WTC11 (cell line): ENCODE measurements at regions not wholly inside any gene's neighbourhood (a gene's known extent, or its start where the extent isn't known, plus 50 kb on each side); places are given as distances from the start of the nearest gene placed in this dataset.

Source experiments
- E2F5 ChIP-seq: sonication (generic); formaldehyde crosslinking; IDR thresholded peaks from 2 replicates; pipeline ENCODE4 v1.8.1; 2022; ENCODE audit warnings: mild to moderate bottlenecking, moderate library complexity, missing genetic modification reagents
- FOXJ3 ChIP-seq: sonication (generic); formaldehyde crosslinking; IDR thresholded peaks from 2 replicates; pipeline ENCODE4 v1.9.0; 2021; ENCODE audit warnings: missing genetic modification reagents, mild to moderate bottlenecking, borderline replicate concordance
- IRF1 ChIP-seq: sonication (generic); formaldehyde crosslinking; IDR thresholded peaks from 2 replicates; pipeline ENCODE4 v1.8.0; 2023; ENCODE audit warnings: missing genetic modification reagents
- PREB ChIP-seq: sonication (generic); formaldehyde crosslinking; IDR thresholded peaks from 2 replicates; pipeline ENCODE4 v1.8.1; 2022; ENCODE audit warnings: mild to moderate bottlenecking, missing genetic modification reagents, moderate library complexity, borderline replicate concordance
- SP1 ChIP-seq: sonication (generic); formaldehyde crosslinking; conservative IDR thresholded peaks from 2 replicates; pipeline ENCODE4 v1.8.1; 2022; ENCODE audit warnings: missing genetic modification reagents
- USF1 ChIP-seq: sonication (generic); formaldehyde crosslinking; IDR thresholded peaks from 2 replicates; pipeline ENCODE4 v1.8.0; 2022; ENCODE audit warnings: mild to moderate bottlenecking, missing genetic modification reagents
- ZNF121 ChIP-seq: sonication (generic); formaldehyde crosslinking; IDR thresholded peaks from 2 replicates; pipeline ENCODE4 v1.8.0; 2023; ENCODE audit warnings: missing genetic modification reagents
- ZNF219 ChIP-seq: sonication (generic); formaldehyde crosslinking; IDR thresholded peaks from 2 replicates; pipeline ENCODE4 v1.8.0; 2023; ENCODE audit warnings: missing genetic modification reagents, mild to moderate bottlenecking, borderline replicate concordance
- TF ChIP-seq, protein P1 (sequence below): fragments of 200-600 bp; IDR thresholded peaks from 2 replicates; pipeline ENCODE4 v1.8.0; 2022; ENCODE audit warnings: antibody characterized with exemption
- TF ChIP-seq, protein P2 (sequence below): sonication (generic); formaldehyde crosslinking; IDR thresholded peaks from 2 replicates; pipeline ENCODE4 v1.8.1; 2023; ENCODE audit warnings: mild to moderate bottlenecking, missing genetic modification reagents, moderate library complexity
- TF ChIP-seq, protein P3 (sequence below): sonication (generic); formaldehyde crosslinking; IDR thresholded peaks from 2 replicates; pipeline ENCODE4 v1.8.1; 2022; ENCODE audit warnings: missing genetic modification reagents, borderline replicate concordance

DNA sequence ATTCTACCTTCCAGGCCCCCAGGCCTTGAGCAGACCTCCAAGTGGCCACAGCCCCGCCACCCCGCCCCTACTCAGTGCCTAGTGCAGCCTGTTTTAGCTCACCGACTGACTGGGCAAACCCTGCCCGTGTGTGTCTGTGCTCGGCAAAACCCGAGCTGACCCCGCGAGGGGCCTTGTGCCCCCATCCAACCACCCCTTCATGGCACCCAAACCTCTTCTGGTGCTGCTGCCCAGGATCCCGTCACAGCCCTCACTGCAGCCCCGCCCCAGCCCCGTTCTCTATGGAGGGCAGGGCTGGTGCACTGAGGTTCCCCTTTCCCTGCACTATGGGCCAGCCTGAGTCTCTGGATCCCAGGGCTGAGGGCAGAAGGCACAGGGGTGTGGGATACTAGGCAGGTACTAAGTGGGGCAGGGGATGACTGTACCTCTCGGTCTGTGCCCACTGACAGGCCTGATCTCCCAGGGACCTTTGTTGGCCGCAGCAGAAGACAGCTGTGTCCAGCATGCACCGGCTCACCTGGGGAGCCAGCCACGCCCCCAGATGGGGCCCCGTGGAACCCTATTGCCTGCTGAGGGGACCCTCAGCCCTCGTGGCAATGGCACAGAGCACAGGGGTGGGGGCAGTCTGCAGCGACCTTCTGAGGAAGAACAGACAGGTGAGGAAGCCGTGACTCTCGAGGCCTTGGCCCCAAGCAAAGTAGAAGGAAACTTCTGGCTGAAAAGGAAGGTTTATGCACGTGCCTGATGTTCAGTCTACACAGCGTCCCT is 69.9 kb upstream of the OTOS start:
- TF ChIP-seq, protein P1, sequence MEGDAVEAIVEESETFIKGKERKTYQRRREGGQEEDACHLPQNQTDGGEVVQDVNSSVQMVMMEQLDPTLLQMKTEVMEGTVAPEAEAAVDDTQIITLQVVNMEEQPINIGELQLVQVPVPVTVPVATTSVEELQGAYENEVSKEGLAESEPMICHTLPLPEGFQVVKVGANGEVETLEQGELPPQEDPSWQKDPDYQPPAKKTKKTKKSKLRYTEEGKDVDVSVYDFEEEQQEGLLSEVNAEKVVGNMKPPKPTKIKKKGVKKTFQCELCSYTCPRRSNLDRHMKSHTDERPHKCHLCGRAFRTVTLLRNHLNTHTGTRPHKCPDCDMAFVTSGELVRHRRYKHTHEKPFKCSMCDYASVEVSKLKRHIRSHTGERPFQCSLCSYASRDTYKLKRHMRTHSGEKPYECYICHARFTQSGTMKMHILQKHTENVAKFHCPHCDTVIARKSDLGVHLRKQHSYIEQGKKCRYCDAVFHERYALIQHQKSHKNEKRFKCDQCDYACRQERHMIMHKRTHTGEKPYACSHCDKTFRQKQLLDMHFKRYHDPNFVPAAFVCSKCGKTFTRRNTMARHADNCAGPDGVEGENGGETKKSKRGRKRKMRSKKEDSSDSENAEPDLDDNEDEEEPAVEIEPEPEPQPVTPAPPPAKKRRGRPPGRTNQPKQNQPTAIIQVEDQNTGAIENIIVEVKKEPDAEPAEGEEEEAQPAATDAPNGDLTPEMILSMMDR: no peak
- TF ChIP-seq SP1 (no peak), USF1 (no peak), PREB (no peak), E2F5 (CRISPR knock-in tag) (no peak), ZNF219 (CRISPR knock-in tag) (no peak), FOXJ3 (CRISPR knock-in tag) (no peak), ZNF121 (CRISPR knock-in tag) (no peak), IRF1 (CRISPR knock-in tag) (no peak)
- TF ChIP-seq, protein P2, sequence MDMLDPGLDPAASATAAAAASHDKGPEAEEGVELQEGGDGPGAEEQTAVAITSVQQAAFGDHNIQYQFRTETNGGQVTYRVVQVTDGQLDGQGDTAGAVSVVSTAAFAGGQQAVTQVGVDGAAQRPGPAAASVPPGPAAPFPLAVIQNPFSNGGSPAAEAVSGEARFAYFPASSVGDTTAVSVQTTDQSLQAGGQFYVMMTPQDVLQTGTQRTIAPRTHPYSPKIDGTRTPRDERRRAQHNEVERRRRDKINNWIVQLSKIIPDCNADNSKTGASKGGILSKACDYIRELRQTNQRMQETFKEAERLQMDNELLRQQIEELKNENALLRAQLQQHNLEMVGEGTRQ (CRISPR knock-in tag): no peak
- TF ChIP-seq, protein P3, sequence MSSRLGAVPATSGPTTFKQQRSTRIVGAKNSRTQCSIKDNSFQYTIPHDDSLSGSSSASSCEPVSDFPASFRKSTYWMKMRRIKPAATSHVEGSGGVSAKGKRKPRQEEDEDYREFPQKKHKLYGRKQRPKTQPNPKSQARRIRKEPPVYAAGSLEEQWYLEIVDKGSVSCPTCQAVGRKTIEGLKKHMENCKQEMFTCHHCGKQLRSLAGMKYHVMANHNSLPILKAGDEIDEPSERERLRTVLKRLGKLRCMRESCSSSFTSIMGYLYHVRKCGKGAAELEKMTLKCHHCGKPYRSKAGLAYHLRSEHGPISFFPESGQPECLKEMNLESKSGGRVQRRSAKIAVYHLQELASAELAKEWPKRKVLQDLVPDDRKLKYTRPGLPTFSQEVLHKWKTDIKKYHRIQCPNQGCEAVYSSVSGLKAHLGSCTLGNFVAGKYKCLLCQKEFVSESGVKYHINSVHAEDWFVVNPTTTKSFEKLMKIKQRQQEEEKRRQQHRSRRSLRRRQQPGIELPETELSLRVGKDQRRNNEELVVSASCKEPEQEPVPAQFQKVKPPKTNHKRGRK (CRISPR knock-in tag): no peak
